ENCODE measurements at regions not wholly inside any gene's neighbourhood (a gene's known extent, or its start where the extent isn't known, plus 50 kb on each side); places are given as distances from the start of the nearest gene placed in this dataset.

DNA sequence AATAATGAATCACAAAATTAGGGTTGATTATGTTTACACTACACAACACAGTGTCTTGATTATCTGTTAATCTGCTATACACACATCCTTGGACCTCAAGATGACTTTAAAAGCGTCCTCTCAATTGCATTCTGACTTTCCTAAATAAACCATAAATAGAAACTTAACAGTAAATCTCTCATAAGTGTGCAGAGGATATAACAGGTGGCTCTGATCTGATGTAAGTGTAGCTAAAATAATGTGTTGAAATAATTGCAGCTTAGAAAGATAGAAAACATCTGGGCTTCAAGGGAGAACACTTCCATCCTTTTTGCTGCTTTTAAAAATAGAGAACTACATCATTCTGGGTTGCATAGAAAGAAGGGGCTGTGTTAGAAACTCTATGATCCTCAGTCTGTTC lies 78.4 kb upstream of the EFEMP1 start:
- no peaks in the 10 kb centered on the region for H3K27me3 ChIP-seq (ENCODE audit: control insufficient read depth, insufficient read depth, low read length)
- H2AFZ ChIP-seq (replicated peaks; ENCODE audit: low read length, poor library complexity): no peak overlapping the region
- ChIA-PET POLR2A (ENCODE audit: unreplicated experiment) (no interaction called here), CTCF (no interaction called here)
- no peak overlapping the region for H3K4me3 ChIP-seq (ENCODE audit: insufficient read depth, low read depth, low read length)
- no peaks in the 10 kb centered on the region for H3K9me3 ChIP-seq (ENCODE audit: control insufficient read depth, insufficient read depth, low read length)
- H3K9ac ChIP-seq (ENCODE audit: low read depth, low read length): no peak overlapping the region
- intact Hi-C loops (cut with micrococcal nuclease): no loop called here
- H2BK5ac ChIP-seq (ENCODE audit: low read depth, low read length, poor library complexity, severe bottlenecking): no peak overlapping the region
- H3K18ac ChIP-seq (ENCODE audit: low read depth, low read length): no peak overlapping the region
- H2BK15ac ChIP-seq (ENCODE audit: low read depth, low read length): no peak overlapping the region
- ATAC-seq (ENCODE audit: low read depth) (0 out of 2 replicates have a peak, but pooled peaks have one; percentile 11), DNase-seq (peak; percentile 32)
- H2BK120ac ChIP-seq (ENCODE audit: low read depth, low read length): no peak overlapping the region
- no peak overlapping the region for H2AK5ac ChIP-seq (ENCODE audit: low read depth, low read length)
- H2AK9ac ChIP-seq (replicated peaks; ENCODE audit: low read depth, low read length, poor library complexity): no peak overlapping the region
- no peak overlapping the region for H3K14ac ChIP-seq (replicated peaks; ENCODE audit: low read depth, low read length)
- in situ Hi-C loops (cut with MboI; ENCODE audit: low sequenced_read_pairs): loop anchor here (10.0 kb wide), 1 partner anchor 237 kb away; no protein-coding TSS in a partner anchor
- H4K5ac ChIP-seq (ENCODE audit: low read depth, low read length): no peak overlapping the region
- H3K4me2 ChIP-seq (ENCODE audit: low read depth, low read length): no peak overlapping the region
- no peaks in the 10 kb centered on the region for H3K79me1 ChIP-seq (ENCODE audit: low read depth in 1 of 2, low read length in 2 of 2)
- H4K8ac ChIP-seq (ENCODE audit: low read depth in 2 of 2, low read length in 2 of 2): no peak overlapping the region
- H3K36me3 ChIP-seq (ENCODE audit: control insufficient read depth, insufficient read depth, low read length): no peaks in the 10 kb centered on the region
- H4K20me1 ChIP-seq (ENCODE audit: insufficient read depth, low read length): no peaks in the 10 kb centered on the region
- H3K27ac ChIP-seq (ENCODE audit: insufficient read depth, low read length): peak overlapping the region; percentile 41; the same call in 1 of the 2 replicates
- TF ChIP-seq MAFK (IDR thresholded peaks at IDR 0.05; ENCODE audit: low read depth, low read length): no peak
- no peak for TF ChIP-seq MXI1 (IDR thresholded peaks at IDR 0.05; ENCODE audit: borderline replicate concordance, low read depth, low read length)
- no peak for TF ChIP-seq CHD1 (IDR thresholded peaks at IDR 0.05; ENCODE audit: low read depth, low read length)
- TF ChIP-seq CEBPB (IDR thresholded peaks at IDR 0.05; ENCODE audit: low read depth, low read length): no peak
- no peak for TF ChIP-seq RAD21 (IDR thresholded peaks at IDR 0.05; ENCODE audit: low read length)
- no peak for TF ChIP-seq BHLHE40 (IDR thresholded peaks at IDR 0.05; ENCODE audit: low read depth, low read length)
- TF ChIP-seq RFX5 (IDR thresholded peaks at IDR 0.05; ENCODE audit: low read depth, low read length): no peak
- no peak for TF ChIP-seq NFE2L2 (IDR thresholded peaks at IDR 0.05; ENCODE audit: low read depth, low read length)
- TF ChIP-seq, protein P1, sequence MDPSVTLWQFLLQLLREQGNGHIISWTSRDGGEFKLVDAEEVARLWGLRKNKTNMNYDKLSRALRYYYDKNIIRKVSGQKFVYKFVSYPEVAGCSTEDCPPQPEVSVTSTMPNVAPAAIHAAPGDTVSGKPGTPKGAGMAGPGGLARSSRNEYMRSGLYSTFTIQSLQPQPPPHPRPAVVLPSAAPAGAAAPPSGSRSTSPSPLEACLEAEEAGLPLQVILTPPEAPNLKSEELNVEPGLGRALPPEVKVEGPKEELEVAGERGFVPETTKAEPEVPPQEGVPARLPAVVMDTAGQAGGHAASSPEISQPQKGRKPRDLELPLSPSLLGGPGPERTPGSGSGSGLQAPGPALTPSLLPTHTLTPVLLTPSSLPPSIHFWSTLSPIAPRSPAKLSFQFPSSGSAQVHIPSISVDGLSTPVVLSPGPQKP (IDR thresholded peaks at IDR 0.05; ENCODE audit: borderline replicate concordance, low read depth, low read length): no peak
- TF ChIP-seq FOS (IDR thresholded peaks at IDR 0.05; ENCODE audit: low read depth, low read length): no peak
- TF ChIP-seq, protein P2, sequence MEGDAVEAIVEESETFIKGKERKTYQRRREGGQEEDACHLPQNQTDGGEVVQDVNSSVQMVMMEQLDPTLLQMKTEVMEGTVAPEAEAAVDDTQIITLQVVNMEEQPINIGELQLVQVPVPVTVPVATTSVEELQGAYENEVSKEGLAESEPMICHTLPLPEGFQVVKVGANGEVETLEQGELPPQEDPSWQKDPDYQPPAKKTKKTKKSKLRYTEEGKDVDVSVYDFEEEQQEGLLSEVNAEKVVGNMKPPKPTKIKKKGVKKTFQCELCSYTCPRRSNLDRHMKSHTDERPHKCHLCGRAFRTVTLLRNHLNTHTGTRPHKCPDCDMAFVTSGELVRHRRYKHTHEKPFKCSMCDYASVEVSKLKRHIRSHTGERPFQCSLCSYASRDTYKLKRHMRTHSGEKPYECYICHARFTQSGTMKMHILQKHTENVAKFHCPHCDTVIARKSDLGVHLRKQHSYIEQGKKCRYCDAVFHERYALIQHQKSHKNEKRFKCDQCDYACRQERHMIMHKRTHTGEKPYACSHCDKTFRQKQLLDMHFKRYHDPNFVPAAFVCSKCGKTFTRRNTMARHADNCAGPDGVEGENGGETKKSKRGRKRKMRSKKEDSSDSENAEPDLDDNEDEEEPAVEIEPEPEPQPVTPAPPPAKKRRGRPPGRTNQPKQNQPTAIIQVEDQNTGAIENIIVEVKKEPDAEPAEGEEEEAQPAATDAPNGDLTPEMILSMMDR (conservative IDR thresholded peaks at IDR 0.05; ENCODE audit: low read depth, low read length): no peak
- TF ChIP-seq, protein P3, sequence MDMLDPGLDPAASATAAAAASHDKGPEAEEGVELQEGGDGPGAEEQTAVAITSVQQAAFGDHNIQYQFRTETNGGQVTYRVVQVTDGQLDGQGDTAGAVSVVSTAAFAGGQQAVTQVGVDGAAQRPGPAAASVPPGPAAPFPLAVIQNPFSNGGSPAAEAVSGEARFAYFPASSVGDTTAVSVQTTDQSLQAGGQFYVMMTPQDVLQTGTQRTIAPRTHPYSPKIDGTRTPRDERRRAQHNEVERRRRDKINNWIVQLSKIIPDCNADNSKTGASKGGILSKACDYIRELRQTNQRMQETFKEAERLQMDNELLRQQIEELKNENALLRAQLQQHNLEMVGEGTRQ (IDR thresholded peaks at IDR 0.05; ENCODE audit: low read depth, low read length): no peak
- TF ChIP-seq RCOR1 (IDR thresholded peaks at IDR 0.05; ENCODE audit: insufficient replicate concordance, low read length): no peak
- WGBS, 2 experiments (ENCODE audit: extremely low coverage in 2 of 2, insufficient read length in 1 of 2): no CpG with 5 or more reads among the region's 1 CpG
- no peaks in the 10 kb centered on the region for H3K9me1 ChIP-seq (ENCODE audit: insufficient read depth, low read length)
- BruUV-seq (replicated peaks): no TSS peak
- H3K56ac ChIP-seq (ENCODE audit: extremely low read depth, insufficient read depth, low read length): no peak overlapping the region
- H3K4me1 ChIP-seq (ENCODE audit: control insufficient read depth, insufficient read depth, low read length): no peaks in the 10 kb centered on the region; the same call in 1 of the 2 replicates
- dilution Hi-C loops (cut with HindIII; ENCODE audit: low sequenced_read_pairs, unreplicated experiment): loop anchor here (25.0 kb wide), 1 partner anchor 290 kb away; no protein-coding TSS in a partner anchor
- H4K91ac ChIP-seq (ENCODE audit: insufficient read depth, low read depth, low read length): no peak overlapping the region
- no peak overlapping the region for H3K23ac ChIP-seq (ENCODE audit: low read depth, low read length)
- H3K4ac ChIP-seq (ENCODE audit: low read depth, low read length): no peak overlapping the region
- no peak overlapping the region for H2BK20ac ChIP-seq (ENCODE audit: low read depth, low read length)

Data from IMR-90 (cell line).